ENCODE measurements at regions not wholly inside any gene's neighbourhood (a gene's known extent, or its start where the extent isn't known, plus 50 kb on each side); places are given as distances from the start of the nearest gene placed in this dataset. TPM values are rescaled to one million over a fixed set of nuclear protein-coding genes. Genes with fewer than 3 reads are reported as not detected.

DNA sequence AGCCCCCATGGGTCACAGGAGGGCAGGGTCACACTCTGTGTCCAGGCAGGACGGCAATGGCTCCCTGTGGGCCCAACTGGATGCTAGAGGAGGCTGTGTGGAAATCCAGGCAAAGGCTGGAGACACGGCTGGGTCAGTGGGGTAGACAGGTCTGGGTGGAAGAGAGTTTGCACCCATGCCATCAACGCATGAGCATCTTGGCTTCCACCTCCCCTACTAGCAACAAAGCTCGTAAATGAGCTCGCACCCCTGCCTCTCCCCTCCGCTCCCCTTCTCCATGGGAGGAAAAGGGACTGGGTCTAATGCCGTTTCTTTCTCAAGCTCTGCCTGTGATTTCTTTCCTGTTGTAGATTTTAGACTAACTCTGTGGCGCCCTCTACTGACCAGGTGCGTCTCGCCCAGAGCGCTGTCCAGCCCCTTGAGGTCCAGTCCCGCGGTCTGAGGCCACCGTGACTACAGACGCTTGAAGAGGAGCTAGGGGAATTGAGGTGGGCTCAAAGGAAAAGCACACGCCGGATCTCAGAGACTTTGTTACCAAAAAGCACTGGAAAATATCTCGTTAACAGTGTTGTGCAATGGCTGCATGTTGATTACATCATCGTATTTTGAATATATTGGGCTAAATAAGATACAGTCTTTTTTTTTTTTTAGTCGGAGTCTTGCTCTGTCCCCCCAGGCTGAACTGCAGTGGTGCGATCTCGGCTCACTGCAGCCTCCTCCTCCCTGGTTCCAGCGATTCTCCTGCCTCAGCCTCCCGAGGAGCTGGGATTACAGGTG, 50.7 kb upstream of the USP29 start:
- no peaks in the 10 kb centered on the region for H3K4me1 ChIP-seq (ENCODE audit: low read length)
- no peaks in the 10 kb centered on the region for H3K27me3 ChIP-seq (ENCODE audit: low read length)
- no peaks in the 10 kb centered on the region; the same call in 1 of the 2 replicates for H3K9me3 ChIP-seq (ENCODE audit: low read length)
- H3K9me2 ChIP-seq (replicated peaks; ENCODE audit: insufficient read depth, low read length) = no peaks in the 10 kb centered on the region
- no peak overlapping the region for H3K4me3 ChIP-seq (ENCODE audit: low read length)
- H4K20me1 ChIP-seq (ENCODE audit: insufficient read depth, low read depth, low read length) = no peaks in the 10 kb centered on the region
- no peaks in the 10 kb centered on the region for H3K79me2 ChIP-seq (ENCODE audit: low read length)
- no peak overlapping the region for H2AFZ ChIP-seq (ENCODE audit: low read length)
- H3K27ac ChIP-seq (ENCODE audit: low read length) = no peak overlapping the region
- no peak overlapping the region for H3K4me2 ChIP-seq (ENCODE audit: low read depth, low read length, poor library complexity, severe bottlenecking)
- H3K9ac ChIP-seq (ENCODE audit: low read length) = no peak overlapping the region
- peak; percentile 71 for DNase-seq
- no peaks in the 10 kb centered on the region for H3K36me3 ChIP-seq (ENCODE audit: insufficient read depth, low read length)

Small RNA genes lying in the stretch of these regions (small RNA-seq; reads per million reads assigned to genes)
- not detected for gene AC044792.1
